Epithelial cell of esophagus (primary cell): ENCODE measurements at regions not wholly inside any gene's neighbourhood (a gene's known extent, or its start where the extent isn't known, plus 50 kb on each side); places are given as distances from the start of the nearest gene placed in this dataset.

Experiments
- DNase-seq: peaks from one replicate; pipeline ENCODE4 v3.0.0; 2010; ENCODE audit warnings: low read depth
- H3K4me3 ChIP-seq: 2 replicates; pipeline ENCODE4 v1.5.1; 2011; ENCODE audit warnings: mild to moderate bottlenecking, low read length, control low read depth
- CTCF ChIP-seq: IDR thresholded peaks from 2 replicates; pipeline ENCODE4 v1.5.1; 2011; ENCODE audit warnings: low read depth, mild to moderate bottlenecking, low read length, control low read depth, inconsistent platforms; ENCODE audit not compliant: insufficient read depth; ENCODE audit errors: missing control alignments

GRCh38 chr13:98632961-98633360, 56.1 kb upstream of the STK24 start:
- H3K4me3 ChIP-seq: no peak overlapping the region
- DNase-seq: peak; percentile 57
- no peak for TF ChIP-seq CTCF

- TF ChIP-seq CTCF: no peak
- H3K4me3 ChIP-seq: no peak overlapping the region
- no peak for DNase-seq
Measured at GRCh38 chr13:98629055-98629454, 52.1 kb upstream of the STK24 start.
